Esophagus squamous epithelium (tissue), 5 donors: ENCODE measurements at regions not wholly inside any gene's neighbourhood (a gene's known extent, or its start where the extent isn't known, plus 50 kb on each side); places are given as distances from the start of the nearest gene placed in this dataset.

Experiments
- DNase-seq: peaks from one replicate; lab custom pipeline; 2025; lab: John Stamatoyannopoulos, UW
- H3K27ac ChIP-seq, 4 donors: fragments of 200-600 bp; sonication (generic); one replicate each; pipeline ENCODE4 v1.5.1; 2016 to 2019; ENCODE audit warnings: mild to moderate bottlenecking in 1 of 4
- H3K27me3 ChIP-seq, 4 donors: fragments of 200-600 bp; sonication (generic); 1 replicate in 3 of 4; 2 replicates in 1 of 4; pipeline versions ENCODE4 v1.5.1 to v1.6.0; 2017 to 2021; ENCODE audit warnings: antibody characterized with exemption in 1 of 4
- H3K36me3 ChIP-seq, 3 donors: fragments of 200-600 bp; sonication (generic); one replicate each; pipeline ENCODE4 v1.5.1; 2016 to 2019
- H3K4me1 ChIP-seq, 3 donors: fragments of 200-600 bp; sonication (generic); one replicate each; pipeline ENCODE4 v1.5.1; 2017 to 2019
- H3K4me3 ChIP-seq, 4 donors: fragments of 200-600 bp; sonication (generic); 1 replicate in 3 of 4; 2 replicates in 1 of 4; pipeline ENCODE4 v1.5.1; 2016 to 2019; ENCODE audit warnings: mild to moderate bottlenecking in 2 of 4, moderate library complexity in 1 of 4
- H3K9me3 ChIP-seq, 3 donors: fragments of 200-600 bp; sonication (generic); one replicate each; pipeline ENCODE4 v1.5.1; 2016 to 2019
- POLR2A ChIP-seq, 4 donors: fragments of 450-650 bp; IDR thresholded peaks; one replicate each; pipeline ENCODE4 v1.6.1; 2017; ENCODE audit warnings: antibody characterized with exemption in 4 of 4, mild to moderate bottlenecking in 4 of 4, moderate library complexity in 3 of 4
- WGBS, 2 donors: methylation state at CpG; one replicate each; pipeline ENCODE4 v1.1.5; 2018; 5-methylcytosine and 5-hydroxymethylcytosine counted together
- intact Hi-C: fragments of 100-400 bp; cut with DNase I; formaldehyde crosslinking; loops from one replicate; pipeline ENCODE4 v1.15.0; 2022
- TF ChIP-seq, protein P1 (sequence below), 6 experiments: fragments of 450-650 bp in 4 of 6; fragments of 200-600 bp in 2 of 6; sonication (generic) in 2 of 6; IDR thresholded peaks; one replicate each; pipeline ENCODE4 v1.5.1; 2016 to 2019; ENCODE audit warnings: antibody characterized with exemption in 6 of 6, mild to moderate bottlenecking in 4 of 6, moderate library complexity in 4 of 6
- donor health status: DM: yes; HTN: yes; CAD: no.

DNA sequence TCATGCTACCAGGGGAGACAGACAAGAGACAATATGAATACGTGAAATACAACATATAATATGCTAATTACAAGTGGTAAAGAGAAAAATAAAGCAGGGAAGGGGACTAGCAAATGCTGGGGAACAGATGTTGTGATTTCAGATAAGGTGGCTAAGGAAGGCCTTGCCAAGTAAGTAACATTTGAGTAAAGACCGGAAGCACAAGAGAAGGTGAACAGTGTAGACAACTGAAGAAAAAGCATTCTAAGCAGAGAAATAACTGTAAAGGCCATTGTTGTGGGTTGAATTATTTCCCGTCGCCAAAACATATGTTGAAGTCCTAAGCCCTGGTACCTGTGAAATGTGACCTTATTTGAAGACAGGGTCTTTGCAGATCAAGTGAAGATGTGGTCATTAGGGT, 63.7 kb upstream of the EED start:
- no peak for DNase-seq
- intact Hi-C loops: no loop called here
- 76 to 91% methylated on average over 4 of the region's 4 CpGs for WGBS, 2 donors
- Histone ChIP-seq H3K27ac (no peak overlapping the region), H3K36me3 (no peaks in the 10 kb centered on the region), H3K4me3 (no peak overlapping the region), H3K4me1 (peaks cover 3 to 27% (median 9%) of the 10 kb centered on the region in 3 donors), H3K9me3 (no peaks in the 10 kb centered on the region), H3K27me3 (no peaks in the 10 kb centered on the region)
- TF ChIP-seq, protein P1, sequence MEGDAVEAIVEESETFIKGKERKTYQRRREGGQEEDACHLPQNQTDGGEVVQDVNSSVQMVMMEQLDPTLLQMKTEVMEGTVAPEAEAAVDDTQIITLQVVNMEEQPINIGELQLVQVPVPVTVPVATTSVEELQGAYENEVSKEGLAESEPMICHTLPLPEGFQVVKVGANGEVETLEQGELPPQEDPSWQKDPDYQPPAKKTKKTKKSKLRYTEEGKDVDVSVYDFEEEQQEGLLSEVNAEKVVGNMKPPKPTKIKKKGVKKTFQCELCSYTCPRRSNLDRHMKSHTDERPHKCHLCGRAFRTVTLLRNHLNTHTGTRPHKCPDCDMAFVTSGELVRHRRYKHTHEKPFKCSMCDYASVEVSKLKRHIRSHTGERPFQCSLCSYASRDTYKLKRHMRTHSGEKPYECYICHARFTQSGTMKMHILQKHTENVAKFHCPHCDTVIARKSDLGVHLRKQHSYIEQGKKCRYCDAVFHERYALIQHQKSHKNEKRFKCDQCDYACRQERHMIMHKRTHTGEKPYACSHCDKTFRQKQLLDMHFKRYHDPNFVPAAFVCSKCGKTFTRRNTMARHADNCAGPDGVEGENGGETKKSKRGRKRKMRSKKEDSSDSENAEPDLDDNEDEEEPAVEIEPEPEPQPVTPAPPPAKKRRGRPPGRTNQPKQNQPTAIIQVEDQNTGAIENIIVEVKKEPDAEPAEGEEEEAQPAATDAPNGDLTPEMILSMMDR (IDR thresholded peaks at IDR 0.05): no peak
- no peak for TF ChIP-seq POLR2A (IDR thresholded peaks at IDR 0.05)

DNA sequence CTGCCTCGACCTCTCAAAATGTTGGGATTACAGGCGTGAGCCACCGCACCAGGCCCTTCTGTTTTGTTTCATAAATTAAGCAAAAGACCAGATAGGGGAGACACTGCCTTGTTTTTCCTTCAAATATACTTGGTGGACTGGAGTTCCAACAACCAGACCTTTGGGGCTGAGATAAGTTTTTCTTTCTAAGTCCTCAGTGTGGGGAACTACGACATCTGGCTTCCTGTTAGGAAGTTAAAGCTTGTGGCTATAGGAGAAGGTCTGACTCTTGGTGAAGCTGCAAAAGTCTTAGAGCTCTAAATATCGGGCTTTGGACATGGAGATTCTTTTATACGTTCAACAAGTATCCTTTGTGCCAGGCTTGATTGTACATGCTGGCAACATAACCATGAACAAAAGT, 64.1 kb upstream of the EED start:
- Histone ChIP-seq H3K27me3 (no peaks in the 10 kb centered on the region), H3K27ac (no peak overlapping the region), H3K4me1 (peaks cover 3 to 28% (median 9%) of the 10 kb centered on the region in 3 donors), H3K4me3 (no peak overlapping the region), H3K36me3 (no peaks in the 10 kb centered on the region), H3K9me3 (no peaks in the 10 kb centered on the region)
- intact Hi-C loops: no loop called here
- no peak for TF ChIP-seq POLR2A (IDR thresholded peaks at IDR 0.05)
- TF ChIP-seq, protein P1 (IDR thresholded peaks at IDR 0.05): no peak
- no peak for DNase-seq
- 69 to 76% methylated on average over 6 of the region's 6 CpGs for WGBS, 2 donors

DNA sequence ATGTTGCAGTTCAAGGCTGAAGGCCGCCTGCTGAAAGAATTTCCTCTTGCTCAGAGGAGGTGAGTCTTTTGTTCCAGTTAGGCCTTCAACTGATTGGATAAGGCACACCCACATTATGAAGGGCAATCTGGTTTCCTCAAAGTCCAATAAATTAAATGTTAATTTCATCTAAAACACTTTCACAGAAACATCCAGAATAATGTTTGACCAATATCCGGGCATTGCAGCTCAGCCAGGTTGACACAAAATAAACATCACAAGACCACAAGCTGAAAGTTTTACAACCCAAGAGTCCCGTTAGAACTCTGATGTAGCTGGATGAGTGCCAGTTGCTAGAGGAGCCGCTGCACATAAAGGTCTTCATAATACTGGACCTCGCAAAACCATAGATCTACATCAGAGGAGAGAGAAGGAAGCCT, 64.9 kb upstream of the EED start:
- Histone ChIP-seq H3K27ac (no peak overlapping the region), H3K36me3 (no peaks in the 10 kb centered on the region), H3K27me3 (no peaks in the 10 kb centered on the region), H3K4me3 (no peak overlapping the region), H3K9me3 (no peaks in the 10 kb centered on the region), H3K4me1 (peaks cover 6 to 36% (median 17%) of the 10 kb centered on the region in 3 donors)
- TF ChIP-seq, protein P1 (IDR thresholded peaks at IDR 0.05): no peak
- no peak for TF ChIP-seq POLR2A (IDR thresholded peaks at IDR 0.05)
- intact Hi-C loops: no loop called here
- DNase-seq: no peak
- WGBS, 2 donors: 58 to 68% methylated on average over 5 of the region's 5 CpGs

DNA sequence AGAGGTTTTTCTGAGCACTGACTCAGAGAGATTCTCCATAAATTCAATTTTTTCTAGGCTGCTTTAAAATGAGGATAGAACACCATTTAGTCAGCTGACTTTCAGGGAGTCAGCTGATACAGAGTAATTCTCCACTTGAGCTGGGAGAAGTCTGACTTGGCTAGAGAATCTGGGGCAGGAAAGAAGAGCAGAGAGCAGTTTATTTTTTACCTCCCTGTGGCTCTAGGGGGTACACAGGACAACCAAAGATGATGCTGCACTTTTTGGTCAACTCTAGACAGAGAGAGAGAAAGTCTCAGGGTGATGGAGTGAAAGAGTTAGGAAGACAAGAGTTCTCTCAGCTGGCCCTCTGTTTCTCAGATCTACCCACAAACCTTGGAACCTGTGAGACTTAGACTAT, 67.3 kb upstream of the EED start:
- H3K27ac ChIP-seq: peak overlapping the region in 1 of 4 donors; percentile 28
- no peaks in the 10 kb centered on the region for H3K9me3 ChIP-seq

DNA sequence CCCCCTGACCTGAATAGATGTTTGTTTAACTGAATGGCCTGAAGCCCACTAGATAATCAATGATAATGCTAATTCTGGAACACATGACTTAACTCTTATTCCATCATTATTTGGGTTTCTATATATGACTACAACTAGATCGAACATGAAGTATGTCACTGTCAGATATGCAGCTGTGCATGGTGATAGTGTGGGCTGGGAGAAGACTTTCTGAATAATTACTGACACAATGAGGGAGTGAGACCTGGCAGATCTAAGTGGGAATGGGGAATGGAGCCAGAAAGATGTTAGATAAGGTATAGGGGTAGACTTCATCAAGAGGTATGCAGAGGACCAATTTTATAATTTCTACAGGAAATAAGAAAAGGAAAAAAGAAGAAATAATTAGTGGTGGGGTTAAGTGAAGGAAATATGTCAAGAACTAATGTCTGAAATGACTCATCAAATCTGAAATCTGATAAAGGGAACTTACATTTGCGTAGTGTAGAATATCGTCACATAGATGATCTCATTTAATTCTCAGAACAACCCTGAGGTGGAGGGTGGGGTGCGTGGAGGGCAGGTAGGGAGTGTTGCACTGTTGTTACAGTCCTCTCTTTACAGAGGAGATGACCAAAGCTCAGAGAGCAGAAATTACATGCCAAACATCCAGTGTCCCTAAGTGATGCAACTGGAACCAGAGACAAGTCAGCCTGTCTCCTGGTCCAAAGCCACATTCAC, 68.2 kb upstream of the EED start:
- Histone ChIP-seq H3K4me3 (no peak overlapping the region), H3K27me3 (no peaks in the 10 kb centered on the region), H3K36me3 (no peaks in the 10 kb centered on the region), H3K9me3 (no peaks in the 10 kb centered on the region), H3K4me1 (peaks cover 15 to 40% (median 25%) of the 10 kb centered on the region in 3 donors), H3K27ac (no peak overlapping the region)
- TF ChIP-seq POLR2A (IDR thresholded peaks at IDR 0.05): no peak
- TF ChIP-seq, protein P1 (IDR thresholded peaks at IDR 0.05): no peak
- intact Hi-C loops: no loop called here
- 38 to 46% methylated on average over 4 of the region's 4 CpGs for WGBS, 2 donors
- DNase-seq: no peak

More for the DNA sequence above, 67.3 kb upstream of the EED start:
- no peaks in the 10 kb centered on the region for H3K36me3 ChIP-seq
- H3K27me3 ChIP-seq: no peaks in the 10 kb centered on the region
- intact Hi-C loops: no loop called here
- no peak overlapping the region for H3K4me3 ChIP-seq
- no peak for DNase-seq
- peaks cover 15 to 40% (median 25%) of the 10 kb centered on the region in 3 donors for H3K4me1 ChIP-seq
- TF ChIP-seq, protein P1 (IDR thresholded peaks at IDR 0.05): no peak
- TF ChIP-seq POLR2A (IDR thresholded peaks at IDR 0.05): no peak
